ENCODE measurements at regions not wholly inside any gene's neighbourhood (a gene's known extent, or its start where the extent isn't known, plus 50 kb on each side); places are given as distances from the start of the nearest gene placed in this dataset.
A peak's percentile ranks its signal among the peaks of the same experiment; 100 is the strongest.

DNA sequence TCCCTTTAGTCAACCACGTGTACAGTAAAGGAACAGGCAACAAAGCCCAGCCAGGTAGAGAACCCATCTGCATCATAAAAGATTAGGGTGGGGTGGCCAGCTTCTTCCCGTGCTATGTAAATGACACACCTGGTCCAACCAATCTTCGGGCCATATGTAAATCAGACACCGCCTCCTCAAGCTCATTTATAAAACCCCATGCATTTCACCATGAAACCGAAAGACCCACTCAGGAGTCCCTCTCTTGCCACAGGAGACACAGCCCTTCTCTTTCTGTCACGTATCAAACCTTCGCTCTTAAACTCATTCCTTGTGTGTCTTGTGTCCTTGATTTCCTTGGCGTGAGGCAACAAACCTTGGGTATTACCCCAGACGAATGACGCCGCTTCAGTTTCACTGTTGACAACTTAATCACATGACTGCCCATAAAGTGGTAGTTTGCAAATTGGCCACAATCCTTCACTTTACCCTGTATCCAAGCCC lies 59.8 kb upstream of the TBPL2 start:
- no peak for FAIRE-seq
- DNase-seq, result peak in 2 of 6 donors; percentile 24 to 33
- no peaks in the 10 kb centered on the region for H3K27me3 ChIP-seq
- no peaks in the 10 kb centered on the region for H3K9me3 ChIP-seq
- H3K36me3 ChIP-seq, result no peaks in the 10 kb centered on the region
- ATAC-seq, result peak; percentile 11 to 85 (median 68)
- no peaks in the 10 kb centered on the region for H3K4me1 ChIP-seq
- WGBS, 2 donors, result 56 to 62% methylated on average over 11 of the region's 11 CpGs
- no peak overlapping the region for H3K4me3 ChIP-seq
- TF ChIP-seq, protein P1, sequence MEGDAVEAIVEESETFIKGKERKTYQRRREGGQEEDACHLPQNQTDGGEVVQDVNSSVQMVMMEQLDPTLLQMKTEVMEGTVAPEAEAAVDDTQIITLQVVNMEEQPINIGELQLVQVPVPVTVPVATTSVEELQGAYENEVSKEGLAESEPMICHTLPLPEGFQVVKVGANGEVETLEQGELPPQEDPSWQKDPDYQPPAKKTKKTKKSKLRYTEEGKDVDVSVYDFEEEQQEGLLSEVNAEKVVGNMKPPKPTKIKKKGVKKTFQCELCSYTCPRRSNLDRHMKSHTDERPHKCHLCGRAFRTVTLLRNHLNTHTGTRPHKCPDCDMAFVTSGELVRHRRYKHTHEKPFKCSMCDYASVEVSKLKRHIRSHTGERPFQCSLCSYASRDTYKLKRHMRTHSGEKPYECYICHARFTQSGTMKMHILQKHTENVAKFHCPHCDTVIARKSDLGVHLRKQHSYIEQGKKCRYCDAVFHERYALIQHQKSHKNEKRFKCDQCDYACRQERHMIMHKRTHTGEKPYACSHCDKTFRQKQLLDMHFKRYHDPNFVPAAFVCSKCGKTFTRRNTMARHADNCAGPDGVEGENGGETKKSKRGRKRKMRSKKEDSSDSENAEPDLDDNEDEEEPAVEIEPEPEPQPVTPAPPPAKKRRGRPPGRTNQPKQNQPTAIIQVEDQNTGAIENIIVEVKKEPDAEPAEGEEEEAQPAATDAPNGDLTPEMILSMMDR (IDR thresholded peaks at IDR 0.05), result no peak
- H3K27ac ChIP-seq, result peak overlapping the region in 1 of 4 donors; percentile 28
- intact Hi-C loops (cut with DNase I), result no loop called here

DNA sequence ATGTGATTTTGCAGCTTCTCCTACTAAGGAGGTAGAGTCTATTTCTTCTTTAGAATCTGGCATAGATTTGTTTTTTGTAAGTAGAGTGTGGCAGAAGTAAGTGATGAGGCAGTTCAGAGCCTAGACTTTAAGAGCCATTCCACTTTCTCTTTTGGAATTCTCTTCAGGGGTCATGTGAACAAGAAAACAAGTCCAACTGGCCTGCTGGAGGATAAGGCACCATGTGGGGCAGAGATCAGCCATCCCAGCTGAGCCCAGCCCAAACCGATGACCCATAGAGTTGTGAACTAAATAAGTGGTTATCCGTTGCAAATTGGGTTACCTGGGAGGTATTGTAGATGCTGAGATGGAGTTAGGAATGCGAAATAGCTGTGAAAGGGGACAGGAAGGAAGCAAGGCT lies 60.3 kb upstream of the TBPL2 start:
- H3K27me3 ChIP-seq, result no peaks in the 10 kb centered on the region
- FAIRE-seq (no peak), DNase-seq (no peak), ATAC-seq (peak in 2 of 4 donors; percentile 41 to 48)
- WGBS, 2 donors, result 83 to 88% methylated on average over 3 of the region's 3 CpGs
- no peaks in the 10 kb centered on the region for H3K36me3 ChIP-seq
- TF ChIP-seq, protein P1 (IDR thresholded peaks at IDR 0.05), result no peak
- H3K4me1 ChIP-seq, result no peaks in the 10 kb centered on the region
- no peaks in the 10 kb centered on the region for H3K9me3 ChIP-seq
- intact Hi-C loops (cut with DNase I), result no loop called here
- H3K4me3 ChIP-seq, result no peak overlapping the region
- H3K27ac ChIP-seq, result peak overlapping the region in 1 of 4 donors; percentile 28

DNA sequence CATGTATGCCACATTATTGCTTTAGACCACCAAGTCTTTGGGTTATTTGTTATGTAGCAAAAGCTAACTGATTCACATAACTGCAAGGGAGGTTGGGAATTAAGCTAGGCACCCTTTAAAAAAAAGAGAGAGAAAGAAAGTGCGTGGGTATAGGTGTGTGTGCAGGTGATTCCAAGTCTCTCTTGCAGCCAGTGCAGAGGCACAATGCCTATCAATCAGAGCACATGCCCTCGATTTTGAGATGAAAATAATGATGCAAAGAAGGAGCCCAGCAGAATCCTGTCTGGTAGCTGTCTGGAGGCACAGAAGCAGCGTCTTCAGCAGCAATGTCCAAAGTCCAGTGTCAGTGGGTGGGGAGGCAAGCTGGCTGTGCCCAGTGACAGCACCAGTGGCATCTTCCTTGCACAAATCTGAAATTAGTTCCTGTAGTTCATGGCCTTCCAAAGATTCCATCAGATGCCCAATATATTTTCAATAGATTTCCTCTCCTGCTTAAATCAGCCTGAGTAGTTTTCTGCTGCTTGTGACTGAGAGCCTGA lies 62.4 kb upstream of the TBPL2 start:
- no peak overlapping the region for H3K27ac ChIP-seq
- H3K36me3 ChIP-seq, result no peaks in the 10 kb centered on the region
- H3K27me3 ChIP-seq, result no peaks in the 10 kb centered on the region
- intact Hi-C loops (cut with DNase I), result no loop called here
- TF ChIP-seq, protein P1 (IDR thresholded peaks at IDR 0.05), result no peak
- no peak for FAIRE-seq
- no peaks in the 10 kb centered on the region for H3K9me3 ChIP-seq
- DNase-seq, result no peak
- no peaks in the 10 kb centered on the region for H3K4me1 ChIP-seq
- no peak overlapping the region for H3K4me3 ChIP-seq
- 57 to 61% methylated on average over 3 of the region's 3 CpGs for WGBS, 2 donors
- ATAC-seq, result no peak

DNA sequence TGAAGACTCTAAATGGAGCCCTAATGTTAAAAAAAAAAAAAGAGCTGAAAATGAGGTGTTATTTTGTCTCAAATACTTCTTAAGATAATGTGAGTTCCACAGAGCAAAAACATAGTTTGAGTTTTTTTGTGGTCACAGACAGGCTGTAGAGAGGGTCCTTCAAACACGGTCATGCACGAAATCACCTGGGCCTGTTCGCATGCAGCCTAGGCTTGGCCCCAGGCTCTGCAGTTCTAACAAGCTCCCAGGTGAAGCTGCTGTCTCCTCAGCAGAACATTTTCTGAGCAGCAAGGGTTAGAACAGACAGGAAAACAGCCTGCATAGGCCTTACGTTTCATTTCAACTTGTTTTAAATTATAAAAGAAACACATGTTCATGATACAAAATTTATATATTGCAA lies 65.4 kb upstream of the TBPL2 start:
- no peaks in the 10 kb centered on the region for H3K9me3 ChIP-seq
- 92 to 95% methylated on average over 4 of the region's 4 CpGs for WGBS, 2 donors

DNA sequence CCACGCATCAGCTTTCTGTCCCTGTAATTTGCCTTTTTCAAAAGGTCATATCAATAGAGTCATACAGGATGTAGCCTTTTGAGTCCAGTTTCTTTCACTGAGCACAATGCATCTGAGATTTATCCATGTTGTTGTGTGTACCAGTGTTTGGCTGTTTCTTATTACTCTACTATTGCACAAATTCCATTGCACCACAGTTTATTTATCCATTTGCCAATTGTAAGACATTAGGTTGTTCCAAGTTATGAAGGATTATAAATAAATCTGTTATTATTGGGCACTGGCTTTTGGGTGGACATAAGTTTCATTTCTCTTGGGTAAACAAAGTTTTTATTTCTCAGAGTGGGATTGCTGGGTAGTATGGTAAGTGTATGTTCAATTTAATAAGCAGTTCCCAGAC lies 68.3 kb upstream of the TBPL2 start:
- no peak overlapping the region for H3K27ac ChIP-seq
- H3K36me3 ChIP-seq, result no peaks in the 10 kb centered on the region
- intact Hi-C loops (cut with DNase I), result no loop called here
- no peaks in the 10 kb centered on the region for H3K9me3 ChIP-seq
- no peaks in the 10 kb centered on the region for H3K27me3 ChIP-seq
- FAIRE-seq (no peak), DNase-seq (no peak), ATAC-seq (no peak)
- TF ChIP-seq, protein P1 (IDR thresholded peaks at IDR 0.05), result no peak
- H3K4me3 ChIP-seq, result no peak overlapping the region
- WGBS, 2 donors, result 86 to 91% methylated on average over 1 of the region's 1 CpG
- no peaks in the 10 kb centered on the region for H3K4me1 ChIP-seq

More for the DNA sequence above, 65.4 kb upstream of the TBPL2 start:
- ATAC-seq (no peak), DNase-seq (no peak), FAIRE-seq (no peak)
- Histone ChIP-seq H3K4me1 (no peaks in the 10 kb centered on the region), H3K27me3 (no peaks in the 10 kb centered on the region), H3K36me3 (no peaks in the 10 kb centered on the region), H3K27ac (no peak overlapping the region), H3K4me3 (no peak overlapping the region)
- intact Hi-C loops (cut with DNase I), result no loop called here
- TF ChIP-seq, protein P1 (IDR thresholded peaks at IDR 0.05), result no peak
